Activated CD4-positive, CD25-positive, alpha-beta regulatory T cell treated with anti-CD3 and anti-CD28 coated beads, Interleukin-2, amount 50 U/mL, for 16 hours (primary cell): ENCODE measurements at regions not wholly inside any gene's neighbourhood (a gene's known extent, or its start where the extent isn't known, plus 50 kb on each side); places are given as distances from the start of the nearest gene placed in this dataset.
"Not testable (repeated sequence)": the region's sequence is repeated elsewhere in the genome, so short reads cannot be mapped to it uniquely, and the experiment has no call there.

Experiments
- DNase-seq: peaks from one replicate; pipeline ENCODE4 v3.0.0-alpha.2; 2020; ENCODE audit warnings: low read depth, low spot score

DNA sequence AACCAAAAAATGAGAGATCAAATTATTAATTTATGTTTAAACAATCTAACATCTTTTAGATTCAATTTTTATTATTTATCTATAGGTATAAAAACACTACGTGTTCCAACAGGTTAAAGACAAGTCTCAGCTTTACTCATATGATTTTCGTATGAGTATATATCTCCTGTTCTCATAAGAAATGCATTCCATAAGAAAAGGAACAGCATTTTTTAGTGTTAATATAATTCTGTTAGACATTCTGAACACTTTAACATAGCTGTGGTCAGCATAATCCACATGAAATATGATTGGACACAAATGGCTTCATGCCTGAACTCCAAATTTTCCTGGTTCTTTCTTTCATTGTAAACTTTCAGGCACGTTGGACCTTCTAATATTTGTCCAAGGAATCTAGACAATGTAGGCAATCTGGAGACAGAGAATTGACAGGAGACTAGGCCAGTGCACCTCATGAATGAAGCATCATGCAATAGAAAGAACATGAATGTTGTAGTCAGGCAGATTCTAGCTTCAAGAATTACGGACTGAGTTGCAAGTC, 1122.0 kb upstream of the ALCAM start:
- no peak for DNase-seq

DNA sequence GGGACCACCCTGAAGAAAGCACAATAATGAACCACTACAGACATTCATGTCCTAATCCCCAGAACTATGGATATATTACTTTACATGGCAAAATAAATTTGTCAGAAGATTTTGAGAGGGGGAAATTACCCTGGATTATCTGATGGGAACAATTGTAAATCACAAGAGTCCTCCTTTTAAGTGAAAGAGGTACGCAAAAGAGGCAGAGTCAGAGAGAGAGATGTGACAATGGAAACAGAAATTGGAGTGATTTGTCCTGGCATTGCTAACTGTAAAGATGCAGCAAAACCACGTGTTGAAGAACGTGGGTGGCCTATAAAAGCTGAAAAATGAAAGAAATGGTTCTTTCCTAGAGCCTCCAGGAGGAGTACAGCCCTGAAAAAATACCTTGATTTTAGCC, 1121.4 kb upstream of the ALCAM start:
- no peak for DNase-seq

DNA sequence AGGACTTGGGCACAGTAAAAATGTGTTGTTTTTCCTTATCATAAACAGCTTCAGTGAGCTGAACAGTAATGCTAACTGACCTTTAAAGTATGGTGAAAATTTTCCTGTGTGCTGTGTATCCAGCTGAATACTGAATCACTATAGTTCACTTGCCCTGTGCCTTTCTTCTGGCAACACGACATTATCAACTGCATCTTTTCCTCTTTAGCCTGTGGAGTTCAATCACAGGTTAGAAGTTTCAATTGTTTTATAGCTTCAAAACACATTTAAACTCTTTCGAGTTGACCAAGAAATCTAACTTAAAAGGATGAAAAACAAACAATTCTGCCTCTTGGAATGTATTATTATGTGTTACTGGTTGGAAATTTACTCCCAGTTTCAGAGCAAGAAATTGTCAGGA, 1120.7 kb upstream of the ALCAM start:
- DNase-seq, result no peak

DNA sequence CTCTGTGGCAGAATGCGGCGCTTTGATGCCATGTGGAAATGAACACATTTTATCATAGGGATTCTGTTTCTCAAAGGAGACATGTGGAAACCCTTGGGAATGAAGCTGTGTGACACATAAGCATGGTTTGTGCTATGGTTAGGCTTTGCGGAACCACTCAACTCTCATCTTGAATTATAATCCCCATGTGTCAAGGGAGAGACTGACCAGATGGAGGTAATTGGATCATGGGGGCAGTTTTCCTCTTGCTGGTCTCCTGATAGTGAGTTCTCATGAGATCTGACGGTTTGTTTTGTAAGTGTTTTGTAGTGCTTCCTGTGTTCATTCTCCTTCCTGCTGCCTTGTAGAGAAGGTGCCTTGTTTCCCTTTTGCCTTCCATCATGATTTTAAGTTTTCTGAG, 1109.2 kb upstream of the ALCAM start:
- no peak for DNase-seq

DNA sequence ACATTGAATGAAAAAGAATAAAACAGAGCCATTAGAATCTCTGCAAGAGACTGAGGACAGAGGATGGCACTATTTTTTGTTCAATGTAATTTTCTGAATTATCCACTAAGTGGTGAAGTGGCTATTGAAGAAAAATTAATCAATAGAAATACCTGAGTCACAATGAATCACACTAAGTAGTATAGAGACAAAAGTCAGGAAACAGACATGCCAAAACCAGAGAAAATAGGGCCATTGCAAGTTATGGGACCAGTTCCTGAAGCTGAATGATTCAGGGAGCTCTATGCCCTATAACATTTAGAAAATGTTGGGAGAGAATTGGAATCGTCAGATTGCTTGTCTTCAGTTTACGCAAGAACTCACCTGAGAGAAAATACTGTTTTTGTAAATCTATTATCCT, 1103.2 kb upstream of the ALCAM start:
- no peak for DNase-seq

DNA sequence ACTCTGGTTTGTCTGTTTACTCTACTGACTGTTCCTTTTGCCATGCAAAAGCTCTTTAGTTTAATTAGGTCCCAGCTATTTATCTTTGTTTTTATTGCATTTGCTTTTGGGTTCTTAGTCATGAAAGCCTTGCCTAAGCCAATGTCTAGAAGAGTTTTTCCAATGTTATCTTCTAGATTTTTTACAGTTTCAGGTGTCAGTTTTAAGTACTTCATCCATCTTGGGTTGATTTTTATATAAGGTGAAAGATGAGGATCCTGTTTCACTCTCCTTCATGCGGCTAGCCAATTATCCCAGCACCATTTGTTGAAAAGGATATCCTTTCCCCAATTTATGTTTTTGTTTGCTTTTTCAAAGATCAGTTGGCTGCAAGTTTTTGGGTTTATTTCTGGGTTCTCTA, 1100.5 kb upstream of the ALCAM start:
- DNase-seq, result not testable (repeated sequence)

DNA sequence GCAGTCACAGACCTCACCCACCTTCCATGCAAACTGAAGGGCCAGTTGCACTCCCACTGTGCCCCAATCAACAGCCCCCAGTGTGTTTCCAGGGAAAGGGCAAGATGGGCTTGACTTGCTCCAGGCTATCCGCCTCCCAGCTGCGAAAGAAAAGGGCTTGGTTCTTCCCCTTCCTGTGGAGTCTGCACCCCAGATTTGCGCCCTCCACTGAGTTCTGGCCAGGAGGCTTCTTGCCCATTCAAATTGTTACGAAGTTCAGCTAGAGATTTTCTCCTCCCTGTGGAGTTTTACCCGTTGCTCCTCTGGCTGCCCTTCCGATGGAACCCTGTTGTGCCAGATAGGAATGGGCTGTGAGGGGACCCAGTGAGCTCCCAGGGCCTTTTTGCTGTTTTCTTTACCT, 1096.9 kb upstream of the ALCAM start:
- DNase-seq, result no peak

DNA sequence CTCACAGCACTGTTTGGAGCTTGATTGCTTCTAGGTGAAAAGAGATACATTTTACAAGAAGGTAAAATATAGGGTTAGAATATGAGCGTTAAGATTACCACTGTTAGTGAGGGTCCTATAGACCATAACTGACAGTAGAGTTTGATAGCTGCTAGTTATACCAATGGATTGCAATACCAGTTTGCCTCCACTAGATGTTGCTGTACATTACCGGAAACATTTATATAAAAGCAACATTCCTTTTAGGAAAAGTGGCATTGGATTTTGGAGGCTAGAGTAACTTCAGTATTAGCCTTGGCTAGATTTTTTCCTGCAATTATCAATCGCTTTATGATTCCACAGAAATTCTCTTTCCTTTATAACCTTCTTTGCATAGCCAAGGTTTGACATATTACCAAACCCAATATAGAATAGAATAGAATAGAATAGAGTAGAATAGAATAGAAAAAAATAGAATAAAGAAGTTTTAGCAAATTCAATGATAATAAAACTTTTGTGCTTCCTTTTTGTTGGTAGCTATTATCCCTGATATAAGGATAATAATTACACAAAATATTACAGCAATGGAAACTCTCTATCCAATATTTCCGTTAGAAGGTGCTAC, 1093.6 kb upstream of the ALCAM start:
- no peak for DNase-seq

DNA sequence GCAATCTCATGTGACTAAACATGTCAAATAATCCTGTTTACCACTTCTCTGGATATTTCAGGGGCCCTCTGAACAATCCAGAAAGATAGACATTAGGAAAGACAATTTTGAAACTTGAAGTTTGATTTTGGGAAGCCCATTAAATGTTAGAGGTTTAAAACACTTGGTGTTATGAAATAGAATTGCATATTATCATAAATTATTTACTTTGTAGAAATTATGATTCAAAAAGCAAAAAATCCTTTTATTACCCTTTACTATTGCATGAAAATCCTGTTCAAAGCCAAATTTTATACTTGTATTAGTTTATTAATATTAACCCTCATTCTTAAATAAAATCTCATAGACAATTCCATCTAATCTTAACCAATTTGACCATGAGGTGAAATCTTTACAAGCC, 1091.5 kb upstream of the ALCAM start:
- DNase-seq, result no peak

DNA sequence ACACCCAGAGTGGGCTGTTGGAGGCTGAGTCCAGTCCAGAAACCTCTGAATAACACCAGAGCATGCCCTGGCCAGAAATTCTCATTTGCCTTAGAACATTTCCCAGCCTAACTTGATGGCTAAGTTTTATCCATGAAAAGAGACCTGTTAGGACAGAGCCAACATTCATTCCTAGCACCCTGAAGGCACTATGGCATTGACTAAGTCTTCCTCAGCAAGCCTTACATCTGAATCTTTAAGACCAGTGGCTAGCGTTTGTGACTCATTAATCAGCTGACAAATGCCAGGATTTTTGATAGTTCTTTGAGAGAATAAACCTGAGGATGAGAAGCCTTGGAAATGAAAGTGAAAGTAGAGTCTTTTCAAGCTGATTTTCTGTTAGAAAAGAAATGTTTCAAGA, 1087.1 kb upstream of the ALCAM start:
- no peak for DNase-seq

DNA sequence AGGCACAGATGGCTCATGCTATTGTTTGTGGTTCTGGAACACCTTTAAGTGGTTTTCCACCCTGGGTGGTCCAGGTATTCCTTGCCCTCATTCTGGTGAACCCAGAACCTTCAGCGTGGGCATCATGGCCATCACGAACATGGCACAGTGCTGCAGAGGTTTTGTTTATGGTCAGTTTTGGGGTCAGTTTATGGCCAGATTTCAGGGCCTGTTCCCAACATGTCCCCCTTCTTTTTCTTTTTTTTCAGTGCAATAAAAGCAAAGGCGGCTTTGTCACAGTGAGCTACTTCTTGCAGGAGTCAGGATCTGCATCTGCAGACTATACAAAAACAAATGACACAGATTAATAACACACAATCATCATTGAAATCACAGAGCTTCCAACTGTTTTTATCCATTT, 1085.0 kb upstream of the ALCAM start:
- DNase-seq, result no peak

DNA sequence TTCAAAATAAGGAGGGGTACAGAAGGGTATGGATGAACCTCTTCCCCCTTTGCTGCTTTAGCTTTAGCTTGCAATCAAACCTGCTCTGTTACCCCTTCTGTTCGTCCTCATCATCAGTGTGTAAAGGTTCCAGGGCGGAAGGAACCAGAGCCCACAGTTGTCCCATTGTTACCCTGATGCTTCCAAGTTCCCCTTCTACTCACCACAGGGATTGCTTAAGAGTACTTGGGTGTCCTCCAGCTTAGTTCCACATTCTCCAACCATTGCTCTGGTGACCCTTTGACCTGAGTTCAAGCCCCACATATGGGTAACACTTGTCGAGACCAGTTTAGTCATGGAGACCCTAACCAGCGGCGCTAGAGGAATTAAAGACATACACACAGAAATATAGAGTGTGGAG, 1080.1 kb upstream of the ALCAM start:
- no peak for DNase-seq

DNA sequence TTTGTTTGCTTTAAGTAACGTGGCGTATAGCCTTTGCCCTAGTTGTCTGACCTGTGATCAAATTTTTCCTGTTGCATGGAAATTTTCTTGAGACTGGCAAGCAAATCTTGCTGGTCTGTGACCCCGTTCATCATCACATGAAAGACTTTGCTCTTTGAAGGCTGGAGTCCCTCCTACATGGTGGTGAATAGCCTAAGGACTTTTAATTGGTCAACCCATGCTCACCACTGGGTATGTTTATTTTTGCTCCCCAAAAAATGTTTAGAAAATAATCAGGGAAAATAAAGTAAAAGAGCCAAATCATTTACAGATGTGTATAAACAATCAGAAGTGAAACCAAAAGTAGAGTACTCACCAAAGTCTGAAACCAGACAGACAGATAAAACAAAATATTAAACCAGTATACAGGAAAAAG, 1075.3 kb upstream of the ALCAM start:
- no peak for DNase-seq

DNA sequence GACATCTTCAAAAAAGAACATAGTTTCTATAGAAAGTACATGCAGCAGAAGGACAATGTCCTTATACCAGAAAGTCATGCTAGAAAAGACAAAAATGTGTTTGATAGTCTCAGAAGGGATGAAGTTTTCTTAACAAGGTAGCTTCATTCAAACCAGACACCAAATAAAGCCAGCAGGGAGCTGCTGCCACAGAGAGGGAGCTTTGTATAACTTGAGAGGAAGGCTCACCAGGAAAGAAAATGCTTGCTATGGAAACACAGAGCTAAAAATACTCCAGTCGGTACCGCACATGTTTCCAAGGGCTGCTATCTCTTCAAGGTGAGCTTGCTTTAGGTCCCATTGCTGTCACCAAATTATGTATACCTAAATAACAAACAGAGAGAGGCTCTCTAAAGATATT, 1074.8 kb upstream of the ALCAM start:
- DNase-seq, result no peak

DNA sequence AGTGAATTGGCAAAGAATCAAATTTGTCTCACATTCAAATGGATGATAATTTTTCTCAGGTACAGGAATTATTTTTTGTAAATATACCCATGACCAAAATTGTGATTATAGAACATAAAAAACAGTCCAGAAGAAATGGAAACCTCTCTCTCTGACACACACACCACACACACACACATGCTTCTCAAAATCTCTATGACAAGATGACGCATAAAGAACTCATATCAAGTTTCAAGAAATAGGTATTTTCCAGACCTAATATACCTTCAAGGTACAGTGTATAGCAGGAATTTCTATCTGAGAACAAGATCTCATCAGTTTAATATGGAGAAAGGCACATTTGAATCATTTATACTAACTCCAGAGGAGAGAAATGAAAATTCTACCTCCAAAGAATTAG, 1069.1 kb upstream of the ALCAM start:
- DNase-seq, result no peak

DNA sequence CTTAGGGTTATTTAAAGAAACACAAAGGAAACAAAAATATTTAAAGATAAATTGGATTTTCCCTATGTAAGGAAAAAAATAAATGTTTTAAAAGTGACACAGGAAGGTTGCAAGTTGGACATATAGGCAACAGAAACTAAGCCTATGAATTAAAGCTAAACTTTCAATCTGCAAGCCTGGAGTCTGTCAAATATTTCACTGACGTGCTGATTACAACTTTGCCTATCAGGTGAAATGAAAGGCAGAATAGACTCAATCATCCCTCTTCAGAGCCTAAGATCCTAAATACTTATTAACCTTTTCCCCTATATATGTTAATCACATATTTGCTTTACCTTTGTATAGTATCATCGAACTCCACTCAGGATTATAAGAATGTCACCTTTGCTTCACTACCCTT, 1068.0 kb upstream of the ALCAM start:
- DNase-seq, result no peak

DNA sequence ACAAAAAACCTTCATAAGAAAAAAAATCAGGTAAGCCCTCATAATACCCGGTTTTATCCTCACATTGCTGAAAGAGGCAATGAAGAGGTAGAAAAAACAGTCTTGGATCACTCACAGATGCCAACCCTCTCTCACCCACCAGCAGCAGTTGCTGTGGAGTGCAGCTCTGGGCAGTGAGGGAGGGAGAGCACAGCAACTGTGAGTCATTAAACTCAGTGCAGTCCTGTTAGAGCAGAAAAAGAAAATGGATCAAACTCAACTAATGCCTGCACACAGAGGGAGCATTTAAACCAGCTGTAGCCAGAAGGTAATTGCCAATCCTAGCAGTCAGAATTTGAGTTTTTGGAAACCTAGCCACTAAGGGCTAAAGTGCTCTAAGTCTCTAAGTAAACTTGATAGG, 1050.6 kb upstream of the ALCAM start:
- no peak for DNase-seq

DNA sequence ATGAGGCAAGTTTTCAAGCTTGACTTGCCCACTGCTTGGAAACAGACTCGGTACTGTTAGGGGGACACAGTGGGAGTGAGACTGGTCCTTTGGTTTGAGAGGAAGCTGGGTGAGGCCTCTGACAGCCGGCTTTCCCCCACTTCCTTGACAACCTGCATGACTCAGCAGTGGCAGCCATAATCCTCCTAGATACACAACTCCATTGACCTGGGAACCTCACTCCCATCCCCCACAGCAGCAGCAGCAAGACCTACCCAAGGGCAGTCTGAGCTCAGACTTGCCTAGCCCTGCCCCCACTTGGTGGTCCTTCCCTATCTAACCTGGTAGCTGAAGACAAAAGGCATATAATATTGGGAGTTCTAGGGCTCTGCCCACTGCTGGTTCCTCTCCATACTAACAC, 1043.5 kb upstream of the ALCAM start:
- no peak for DNase-seq

DNA sequence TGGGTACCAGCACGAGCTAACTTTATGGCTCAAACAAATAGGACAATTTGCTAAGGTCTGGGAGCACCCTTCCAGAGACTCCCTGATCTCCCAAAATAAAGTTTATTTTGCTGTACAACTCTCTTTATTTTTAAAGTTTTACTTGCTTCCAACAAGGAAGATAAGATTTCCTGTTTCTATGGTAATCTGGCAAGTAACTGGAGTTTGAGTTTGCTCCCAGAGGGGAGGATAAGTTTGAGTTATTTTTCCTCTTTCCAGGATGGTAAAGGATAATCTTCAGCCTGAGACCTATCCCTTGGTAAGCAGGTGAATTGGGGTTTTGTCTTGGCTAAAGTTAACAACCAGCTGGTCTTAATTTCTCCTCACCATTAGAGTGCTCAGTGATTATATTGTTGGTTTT, 1019.4 kb upstream of the ALCAM start:
- DNase-seq, result no peak

DNA sequence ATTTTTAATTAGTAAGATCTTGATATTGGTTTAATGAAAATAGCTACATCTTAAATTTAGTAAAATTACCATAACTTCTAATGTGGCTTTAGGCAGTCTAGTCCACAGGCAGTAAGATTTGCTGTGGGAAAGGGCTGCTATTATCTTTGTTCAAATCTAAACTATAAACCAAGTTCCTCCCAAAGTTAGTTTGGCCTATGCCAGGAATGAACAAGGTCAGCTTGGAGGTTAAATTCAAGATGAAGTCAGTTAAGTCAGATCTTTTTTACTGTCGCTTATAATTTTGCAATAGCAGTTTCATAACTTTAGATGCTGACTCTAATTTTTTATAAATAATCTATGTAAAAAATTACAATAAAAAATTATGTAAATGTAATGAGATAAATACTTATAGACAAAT, 1016.9 kb upstream of the ALCAM start:
- DNase-seq, result no peak

DNA sequence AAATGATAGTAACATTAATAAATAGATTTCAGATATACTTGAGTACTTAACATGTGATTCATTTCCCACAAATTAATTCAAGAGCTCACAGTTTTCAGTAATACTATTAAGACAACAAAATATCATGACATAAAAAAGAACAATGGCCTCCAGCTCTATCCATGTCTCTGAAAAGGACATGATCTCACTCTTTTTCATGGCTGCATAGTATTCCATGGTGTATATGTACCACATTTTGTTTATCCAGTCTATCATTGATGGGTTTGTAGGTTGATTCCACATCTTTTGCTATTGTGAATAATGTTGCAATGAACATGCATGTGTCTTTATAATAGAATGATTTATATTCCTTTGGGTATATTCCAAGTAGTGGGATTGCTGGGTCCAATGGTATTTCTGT, 1012.8 kb upstream of the ALCAM start:
- no peak for DNase-seq

DNA sequence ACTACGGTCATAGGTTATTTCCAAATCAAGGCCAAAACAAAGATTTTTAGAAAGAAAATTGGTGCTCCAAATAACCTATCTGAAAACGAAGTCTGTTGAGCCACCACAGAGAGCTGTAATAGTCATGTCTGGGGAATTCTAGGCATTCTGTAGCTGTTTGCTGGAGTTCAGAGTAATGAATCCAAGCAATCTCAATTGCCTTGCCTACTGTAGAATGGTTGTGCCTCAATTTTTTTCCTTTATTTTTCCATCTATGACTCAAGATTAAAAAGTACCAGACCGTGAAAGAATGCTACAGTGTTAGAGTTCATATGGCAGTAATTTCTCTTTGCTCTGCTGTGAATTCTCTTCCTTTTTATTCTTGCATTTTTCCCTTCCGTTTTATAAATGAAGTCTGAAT, 1007.2 kb upstream of the ALCAM start:
- DNase-seq, result no peak

DNA sequence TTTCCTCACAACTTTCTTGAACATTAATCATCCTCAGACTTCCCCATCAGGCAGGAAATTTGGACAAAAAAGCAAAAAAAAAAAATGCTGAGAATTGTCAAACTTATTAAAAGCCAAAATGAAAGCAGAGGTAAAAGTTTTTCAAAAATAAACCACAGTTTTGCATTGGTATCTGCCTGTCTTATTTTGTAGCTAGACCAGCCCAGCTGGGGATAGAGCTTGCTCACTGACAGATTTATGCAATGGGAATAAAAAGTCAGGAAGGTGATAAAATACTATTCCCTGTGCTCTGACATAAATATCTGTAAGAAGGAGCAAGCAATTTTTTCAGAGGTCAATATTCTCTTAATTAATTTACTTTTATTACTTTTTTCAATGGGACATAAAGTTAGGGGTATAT, 1006.7 kb upstream of the ALCAM start:
- DNase-seq, result no peak

DNA sequence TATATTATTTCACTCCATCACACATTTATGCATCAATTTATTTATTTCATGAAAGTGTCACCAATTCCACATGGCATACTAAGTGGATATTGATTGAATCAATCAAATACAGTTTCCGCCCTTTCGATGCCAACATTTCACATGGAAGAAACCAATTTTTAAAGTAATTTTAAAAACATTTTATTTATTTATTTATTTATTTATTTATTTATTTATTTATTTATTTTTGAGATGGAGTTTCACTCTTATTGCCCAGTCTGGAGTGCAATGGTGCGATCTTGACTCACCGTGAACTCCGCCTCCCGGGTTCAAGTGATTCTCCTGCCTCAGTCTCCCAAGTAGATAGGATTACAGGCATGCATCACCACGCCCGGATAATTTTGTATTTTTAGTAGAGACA, 1005.0 kb upstream of the ALCAM start:
- not testable (repeated sequence) for DNase-seq
